NB4 (cell line): ENCODE measurements at regions not wholly inside any gene's neighbourhood (a gene's known extent, or its start where the extent isn't known, plus 50 kb on each side); places are given as distances from the start of the nearest gene placed in this dataset.

ENCODE experiments used
- MAX ChIP-seq: IDR thresholded peaks from 2 replicates; pipeline ENCODE4 v1.6.1; 2011; ENCODE audit warnings: low read depth, low read length
- MYC ChIP-seq: IDR thresholded peaks from 2 replicates; pipeline ENCODE4 v1.6.1; 2011; ENCODE audit warnings: low read depth, low read length
- POLR2A ChIP-seq: IDR thresholded peaks from 2 replicates; pipeline ENCODE4 v1.6.1; 2011; ENCODE audit warnings: mild to moderate bottlenecking; ENCODE audit not compliant: insufficient read length; ENCODE audit errors: extremely low read depth
- TF ChIP-seq, protein P1 (sequence below): IDR thresholded peaks from one replicate; pipeline ENCODE4 v1.5.1; 2012; ENCODE audit warnings: low read depth, low read length

DNA sequence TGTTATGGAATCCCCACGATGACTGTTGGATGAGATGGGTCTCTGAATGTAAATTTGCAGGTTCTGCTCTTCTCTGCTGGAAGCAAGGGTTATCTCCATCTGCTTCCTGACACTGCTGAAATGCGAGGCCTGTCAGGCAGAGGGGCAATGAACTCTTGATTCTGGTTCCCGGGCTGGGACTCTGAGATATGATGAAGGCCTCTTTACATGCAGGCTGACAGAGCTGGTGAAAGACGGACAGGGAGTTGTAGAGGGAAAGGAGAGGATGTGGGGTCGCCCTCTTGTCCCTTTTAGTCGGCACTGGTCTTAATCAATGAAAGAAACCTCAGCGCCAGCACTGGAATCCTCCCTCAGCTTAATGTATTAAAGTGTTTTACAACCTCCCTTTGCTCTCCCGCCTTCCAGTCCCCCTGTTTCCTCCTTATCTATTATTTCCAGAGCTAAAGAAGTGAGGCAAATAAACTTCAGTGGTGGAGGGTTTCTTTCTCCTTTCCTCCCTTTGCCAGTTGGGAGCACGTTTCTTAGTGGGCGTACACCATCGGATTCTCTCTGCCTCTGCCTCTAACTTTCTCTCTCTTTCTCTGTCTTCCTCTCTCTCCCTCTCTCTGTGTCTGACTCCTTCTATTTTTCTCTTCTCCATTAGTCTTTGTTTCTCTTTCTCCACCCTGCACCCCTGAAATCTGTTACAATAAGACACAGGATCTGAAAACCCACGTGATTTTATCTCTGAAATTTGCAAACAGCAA, 145.6 kb downstream of the BAMBI start:
- TF ChIP-seq, protein P1, sequence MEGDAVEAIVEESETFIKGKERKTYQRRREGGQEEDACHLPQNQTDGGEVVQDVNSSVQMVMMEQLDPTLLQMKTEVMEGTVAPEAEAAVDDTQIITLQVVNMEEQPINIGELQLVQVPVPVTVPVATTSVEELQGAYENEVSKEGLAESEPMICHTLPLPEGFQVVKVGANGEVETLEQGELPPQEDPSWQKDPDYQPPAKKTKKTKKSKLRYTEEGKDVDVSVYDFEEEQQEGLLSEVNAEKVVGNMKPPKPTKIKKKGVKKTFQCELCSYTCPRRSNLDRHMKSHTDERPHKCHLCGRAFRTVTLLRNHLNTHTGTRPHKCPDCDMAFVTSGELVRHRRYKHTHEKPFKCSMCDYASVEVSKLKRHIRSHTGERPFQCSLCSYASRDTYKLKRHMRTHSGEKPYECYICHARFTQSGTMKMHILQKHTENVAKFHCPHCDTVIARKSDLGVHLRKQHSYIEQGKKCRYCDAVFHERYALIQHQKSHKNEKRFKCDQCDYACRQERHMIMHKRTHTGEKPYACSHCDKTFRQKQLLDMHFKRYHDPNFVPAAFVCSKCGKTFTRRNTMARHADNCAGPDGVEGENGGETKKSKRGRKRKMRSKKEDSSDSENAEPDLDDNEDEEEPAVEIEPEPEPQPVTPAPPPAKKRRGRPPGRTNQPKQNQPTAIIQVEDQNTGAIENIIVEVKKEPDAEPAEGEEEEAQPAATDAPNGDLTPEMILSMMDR: no peak
- no peak for TF ChIP-seq MAX
- no peak for TF ChIP-seq POLR2A
- TF ChIP-seq MYC: no peak
